ENCODE measurements at regions not wholly inside any gene's neighbourhood (a gene's known extent, or its start where the extent isn't known, plus 50 kb on each side); places are given as distances from the start of the nearest gene placed in this dataset.

- Histone ChIP-seq H3K4me2 (no peak overlapping the region), H3K36me3 (replicated peaks; ENCODE audit: insufficient read depth, low read depth) (no peaks in the 10 kb centered on the region), H3K4me3 (no peak overlapping the region), H3K9me2 (replicated peaks; ENCODE audit: insufficient read depth) (no peaks in the 10 kb centered on the region), H3K27me3 (no peaks in the 10 kb centered on the region), H3K4me1 (ENCODE audit: insufficient read depth) (no peaks in the 10 kb centered on the region), H2AFZ (no peak overlapping the region), H3K9me3 (ENCODE audit: low read depth) (no peaks in the 10 kb centered on the region), H3K27ac (no peak overlapping the region), H4K20me1 (ENCODE audit: insufficient read depth, poor library complexity, severe bottlenecking) (no peaks in the 10 kb centered on the region), H3K79me2 (no peaks in the 10 kb centered on the region)
- TF ChIP-seq EZH2phosphoT487 (IDR thresholded peaks at IDR 0.05; ENCODE audit: low read depth, severe bottlenecking, unreplicated experiment): no peak
- no peak for DNase-seq (ENCODE audit: low spot score)
These were observed 176.4 kb upstream of the PTER start for GRCh38 chr10:16260388-16260787.

GRCh38 chr10:16271571-16271970 is 165.2 kb upstream of the PTER start:
- Histone ChIP-seq H2AFZ (no peak overlapping the region), H4K20me1 (ENCODE audit: insufficient read depth, poor library complexity, severe bottlenecking) (no peaks in the 10 kb centered on the region), H3K79me2 (no peaks in the 10 kb centered on the region), H3K27me3 (no peaks in the 10 kb centered on the region), H3K4me3 (no peak overlapping the region), H3K27ac (no peak overlapping the region), H3K9me3 (ENCODE audit: low read depth) (no peaks in the 10 kb centered on the region), H3K9me2 (replicated peaks; ENCODE audit: insufficient read depth) (no peaks in the 10 kb centered on the region), H3K4me1 (ENCODE audit: insufficient read depth) (no peaks in the 10 kb centered on the region), H3K36me3 (replicated peaks; ENCODE audit: insufficient read depth, low read depth) (no peaks in the 10 kb centered on the region), H3K4me2 (no peak overlapping the region)
- TF ChIP-seq EZH2phosphoT487 (IDR thresholded peaks at IDR 0.05; ENCODE audit: low read depth, severe bottlenecking, unreplicated experiment) (no peak), CTCF (IDR thresholded peaks at IDR 0.05; ENCODE audit: poor library complexity) (no peak)
- DNase-seq (ENCODE audit: low spot score): no peak
- 47% methylated on average over 1 of the region's 1 CpG for WGBS (ENCODE audit: low lambda C conversion rate, missing lambda C conversion rate)

GRCh38 chr10:16274911-16275310 is 161.9 kb upstream of the PTER start:
- Histone ChIP-seq H3K4me3 (no peak overlapping the region), H3K27ac (no peak overlapping the region), H3K27me3 (no peaks in the 10 kb centered on the region), H3K4me1 (ENCODE audit: insufficient read depth) (no peaks in the 10 kb centered on the region), H3K4me2 (no peak overlapping the region), H3K9me3 (ENCODE audit: low read depth) (no peaks in the 10 kb centered on the region), H2AFZ (no peak overlapping the region), H3K79me2 (no peaks in the 10 kb centered on the region), H3K9me2 (replicated peaks; ENCODE audit: insufficient read depth) (no peaks in the 10 kb centered on the region), H3K36me3 (replicated peaks; ENCODE audit: insufficient read depth, low read depth) (no peaks in the 10 kb centered on the region), H4K20me1 (ENCODE audit: insufficient read depth, poor library complexity, severe bottlenecking) (no peaks in the 10 kb centered on the region)
- 61% methylated on average over 3 of the region's 3 CpGs for WGBS (ENCODE audit: low lambda C conversion rate, missing lambda C conversion rate)
- TF ChIP-seq EZH2phosphoT487 (IDR thresholded peaks at IDR 0.05; ENCODE audit: low read depth, severe bottlenecking, unreplicated experiment): no peak
- no peak for TF ChIP-seq CTCF (IDR thresholded peaks at IDR 0.05; ENCODE audit: poor library complexity)
- TF ChIP-seq EZH2 (IDR thresholded peaks at IDR 0.05; ENCODE audit: borderline replicate concordance): no peak
- DNase-seq (ENCODE audit: low spot score): no peak

GRCh38 chr10:16280595-16280994 is 156.2 kb upstream of the PTER start:
- Histone ChIP-seq H3K4me3 (no peak overlapping the region), H3K79me2 (no peaks in the 10 kb centered on the region), H3K27ac (no peak overlapping the region), H3K9me2 (replicated peaks; ENCODE audit: insufficient read depth) (no peaks in the 10 kb centered on the region), H3K4me2 (no peak overlapping the region), H3K9me3 (ENCODE audit: low read depth) (no peaks in the 10 kb centered on the region), H2AFZ (no peak overlapping the region), H4K20me1 (ENCODE audit: insufficient read depth, poor library complexity, severe bottlenecking) (no peaks in the 10 kb centered on the region), H3K36me3 (replicated peaks; ENCODE audit: insufficient read depth, low read depth) (no peaks in the 10 kb centered on the region), H3K27me3 (no peaks in the 10 kb centered on the region), H3K4me1 (ENCODE audit: insufficient read depth) (no peaks in the 10 kb centered on the region)
- TF ChIP-seq EZH2phosphoT487 (IDR thresholded peaks at IDR 0.05; ENCODE audit: low read depth, severe bottlenecking, unreplicated experiment) (no peak), CTCF (IDR thresholded peaks at IDR 0.05; ENCODE audit: poor library complexity) (no peak), EZH2 (IDR thresholded peaks at IDR 0.05; ENCODE audit: borderline replicate concordance) (no peak)
- no peak for DNase-seq (ENCODE audit: low spot score)
- 92% methylated on average over 4 of the region's 4 CpGs for WGBS (ENCODE audit: low lambda C conversion rate, missing lambda C conversion rate)

Measured in hepatocyte (in vitro differentiated cells).